ENCODE measurements at regions not wholly inside any gene's neighbourhood (a gene's known extent, or its start where the extent isn't known, plus 50 kb on each side); places are given as distances from the start of the nearest gene placed in this dataset.

DNA sequence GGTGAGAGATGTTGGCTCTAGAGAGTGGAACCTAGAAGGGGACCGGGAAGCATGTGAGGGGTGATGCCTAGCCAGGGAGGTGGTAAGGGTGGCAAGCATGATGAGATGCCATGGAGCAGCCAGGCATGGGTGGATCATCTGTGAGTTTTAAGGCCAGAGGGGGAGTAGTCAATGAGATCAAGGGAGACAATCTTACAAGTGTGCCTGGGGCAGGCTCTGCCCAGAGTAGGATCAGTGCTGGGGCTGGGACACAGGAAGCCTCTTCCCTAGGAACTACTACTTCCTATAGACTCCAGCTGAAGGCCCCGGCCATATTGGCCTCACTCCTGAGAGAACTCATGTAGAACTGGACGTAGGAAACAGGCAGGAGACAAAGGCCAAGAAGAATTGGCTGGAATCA lies 192.4 kb upstream of the CSF3R start:
- Histone ChIP-seq H3K4me1 (no peaks in the 10 kb centered on the region), H3K27ac (no peak overlapping the region), H3K9me3 (no peaks in the 10 kb centered on the region), H3K4me2 (no peak overlapping the region), H3K4me3 (no peak overlapping the region)
- CTCF ChIA-PET: interaction anchor here (1.6 kb wide), 1 partner anchor 25 kb away, joined by 7 read pairs; no protein-coding TSS in a partner anchor
- TF ChIP-seq, protein P1, sequence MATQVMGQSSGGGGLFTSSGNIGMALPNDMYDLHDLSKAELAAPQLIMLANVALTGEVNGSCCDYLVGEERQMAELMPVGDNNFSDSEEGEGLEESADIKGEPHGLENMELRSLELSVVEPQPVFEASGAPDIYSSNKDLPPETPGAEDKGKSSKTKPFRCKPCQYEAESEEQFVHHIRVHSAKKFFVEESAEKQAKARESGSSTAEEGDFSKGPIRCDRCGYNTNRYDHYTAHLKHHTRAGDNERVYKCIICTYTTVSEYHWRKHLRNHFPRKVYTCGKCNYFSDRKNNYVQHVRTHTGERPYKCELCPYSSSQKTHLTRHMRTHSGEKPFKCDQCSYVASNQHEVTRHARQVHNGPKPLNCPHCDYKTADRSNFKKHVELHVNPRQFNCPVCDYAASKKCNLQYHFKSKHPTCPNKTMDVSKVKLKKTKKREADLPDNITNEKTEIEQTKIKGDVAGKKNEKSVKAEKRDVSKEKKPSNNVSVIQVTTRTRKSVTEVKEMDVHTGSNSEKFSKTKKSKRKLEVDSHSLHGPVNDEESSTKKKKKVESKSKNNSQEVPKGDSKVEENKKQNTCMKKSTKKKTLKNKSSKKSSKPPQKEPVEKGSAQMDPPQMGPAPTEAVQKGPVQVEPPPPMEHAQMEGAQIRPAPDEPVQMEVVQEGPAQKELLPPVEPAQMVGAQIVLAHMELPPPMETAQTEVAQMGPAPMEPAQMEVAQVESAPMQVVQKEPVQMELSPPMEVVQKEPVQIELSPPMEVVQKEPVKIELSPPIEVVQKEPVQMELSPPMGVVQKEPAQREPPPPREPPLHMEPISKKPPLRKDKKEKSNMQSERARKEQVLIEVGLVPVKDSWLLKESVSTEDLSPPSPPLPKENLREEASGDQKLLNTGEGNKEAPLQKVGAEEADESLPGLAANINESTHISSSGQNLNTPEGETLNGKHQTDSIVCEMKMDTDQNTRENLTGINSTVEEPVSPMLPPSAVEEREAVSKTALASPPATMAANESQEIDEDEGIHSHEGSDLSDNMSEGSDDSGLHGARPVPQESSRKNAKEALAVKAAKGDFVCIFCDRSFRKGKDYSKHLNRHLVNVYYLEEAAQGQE (IDR thresholded peaks at IDR 0.05): no peak
- TF ChIP-seq ZNF302 (CRISPR knock-in tag; IDR thresholded peaks at IDR 0.05) (no peak), POLR2AphosphoS2 (conservative IDR thresholded peaks at IDR 0.05; ENCODE audit: low read length) (no peak), BCL3 (IDR thresholded peaks at IDR 0.05) (no peak), HOXA7 (CRISPR knock-in tag; IDR thresholded peaks at IDR 0.05) (no peak), USF2 (IDR thresholded peaks at IDR 0.05) (no peak), FOSL2 (IDR thresholded peaks at IDR 0.05) (no peak), FOSL2 (CRISPR knock-in tag; IDR thresholded peaks at IDR 0.05) (no peak), CTCF (IDR thresholded peaks at IDR 0.05) (no peak), EHMT2 (IDR thresholded peaks at IDR 0.05; ENCODE audit: low read depth) (no peak), ZC3H11A (IDR thresholded peaks at IDR 0.05) (no peak), CEBPB (IDR thresholded peaks at IDR 0.05) (no peak), KDM5A (IDR thresholded peaks at IDR 0.05) (no peak)
- TF ChIP-seq, protein P2, sequence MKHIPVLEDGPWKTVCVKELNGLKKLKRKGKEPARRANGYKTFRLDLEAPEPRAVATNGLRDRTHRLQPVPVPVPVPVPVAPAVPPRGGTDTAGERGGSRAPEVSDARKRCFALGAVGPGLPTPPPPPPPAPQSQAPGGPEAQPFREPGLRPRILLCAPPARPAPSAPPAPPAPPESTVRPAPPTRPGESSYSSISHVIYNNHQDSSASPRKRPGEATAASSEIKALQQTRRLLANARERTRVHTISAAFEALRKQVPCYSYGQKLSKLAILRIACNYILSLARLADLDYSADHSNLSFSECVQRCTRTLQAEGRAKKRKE (CRISPR knock-in tag; IDR thresholded peaks at IDR 0.05; ENCODE audit: low read depth): no peak
- DNase-seq (ENCODE audit: low read depth in 1 of 2, low spot score in 1 of 2) (no peak), FAIRE-seq (no peak), ATAC-seq (no peak)
- 3% methylated on average over 3 of the region's 3 CpGs for WGBS (ENCODE audit: missing lambda C conversion rate)
- POLR2A ChIA-PET: no interaction called here

DNA sequence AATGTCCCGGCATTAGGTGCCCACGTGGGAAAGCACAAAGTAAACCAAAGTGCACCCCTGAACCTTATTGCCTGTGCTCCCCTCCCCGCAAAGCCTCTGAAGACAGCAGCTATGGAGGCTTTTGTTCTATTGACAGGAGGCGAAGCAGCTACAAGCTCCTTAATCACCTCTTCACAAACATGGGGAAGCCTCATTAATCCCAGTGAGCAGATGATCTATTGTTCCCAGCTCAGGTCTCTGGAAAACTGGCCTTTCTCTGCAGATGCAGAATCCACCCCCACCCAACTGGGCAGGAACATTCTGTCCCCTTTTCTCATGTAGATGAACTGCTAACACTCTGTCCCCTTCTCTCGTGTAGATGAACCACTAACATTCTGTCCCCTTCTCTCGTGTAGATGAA lies 190.5 kb upstream of the CSF3R start:
- WGBS (ENCODE audit: missing lambda C conversion rate): 5% methylated on average over 5 of the region's 6 CpGs
- Histone ChIP-seq H3K9me3 (no peaks in the 10 kb centered on the region), H3K27ac (no peak overlapping the region), H3K4me3 (no peak overlapping the region), H3K4me1 (no peaks in the 10 kb centered on the region), H3K4me2 (no peak overlapping the region)
- POLR2A ChIA-PET: no interaction called here
- CTCF ChIA-PET: no interaction called here
- ATAC-seq (no peak), DNase-seq (ENCODE audit: low read depth in 1 of 2, low spot score in 1 of 2) (no peak), FAIRE-seq (no peak)
- TF ChIP-seq RCOR1 (IDR thresholded peaks at IDR 0.05; ENCODE audit: low read depth, low read length) (no peak), ZC3H11A (IDR thresholded peaks at IDR 0.05) (no peak), MYC (IDR thresholded peaks at IDR 0.05; ENCODE audit: borderline replicate concordance, low read length) (no peak), CBX8 (IDR thresholded peaks at IDR 0.05) (no peak), GATA3 (IDR thresholded peaks at IDR 0.05; ENCODE audit: borderline replicate concordance) (no peak), FOXS1 (CRISPR knock-in tag; IDR thresholded peaks at IDR 0.05) (no peak)

Measured in A549 (cell line).